GM23338 (cell line): ENCODE measurements at regions not wholly inside any gene's neighbourhood (a gene's known extent, or its start where the extent isn't known, plus 50 kb on each side); places are given as distances from the start of the nearest gene placed in this dataset.

Source experiments
- ATAC-seq: fragments of 200-7000 bp; cut with Tn5 transposase; 3 replicates; pipeline ENCODE4 v1.9.1; 2020
- DNase-seq: peaks from one replicate; pipeline ENCODE4 v3.0.0-alpha.2; 2015; ENCODE audit warnings: low spot score
- H2AFZ ChIP-seq: fragments of 200-600 bp; sonication (generic); 2 replicates; pipeline ENCODE4 v1.8.0; 2016; ENCODE audit warnings: antibody characterized with exemption, mild to moderate bottlenecking, moderate library complexity
- H3F3A ChIP-seq: fragments of 200-600 bp; sonication (generic); replicated peaks from 2 replicates; pipeline ENCODE4 v1.8.0; 2017; ENCODE audit warnings: antibody characterized with exemption, mixed run types, low read depth
- H3K27ac ChIP-seq: fragments of 200-600 bp; sonication (generic); 2 replicates; pipeline ENCODE4 v1.6.1; 2016; ENCODE audit warnings: low read depth
- H3K27me3 ChIP-seq: fragments of 200-600 bp; sonication (generic); 2 replicates; pipeline ENCODE4 v1.8.0; 2016; ENCODE audit warnings: mild to moderate bottlenecking, mixed run types, moderate library complexity; ENCODE audit not compliant: insufficient read depth
- H3K36me3 ChIP-seq: fragments of 200-600 bp; sonication (generic); 2 replicates; pipeline ENCODE4 v1.8.0; 2016; ENCODE audit warnings: mild to moderate bottlenecking; ENCODE audit not compliant: insufficient read depth
- H3K4me1 ChIP-seq: fragments of 200-600 bp; sonication (generic); 2 replicates; pipeline ENCODE4 v1.8.0; 2016; ENCODE audit warnings: mild to moderate bottlenecking, moderate library complexity; ENCODE audit not compliant: insufficient read depth
- H3K4me2 ChIP-seq: fragments of 200-600 bp; sonication (generic); 2 replicates; pipeline ENCODE4 v1.7.1; 2017; ENCODE audit warnings: mixed run types
- H3K4me3 ChIP-seq: fragments of 200-600 bp; sonication (generic); 2 replicates; pipeline ENCODE4 v1.6.1; 2016; ENCODE audit warnings: mixed run types
- H3K79me2 ChIP-seq: fragments of 200-600 bp; sonication (generic); replicated peaks from 2 replicates; pipeline ENCODE4 v1.8.0; 2017; ENCODE audit warnings: mild to moderate bottlenecking; ENCODE audit not compliant: insufficient read depth
- H3K9me2 ChIP-seq: fragments of 200-600 bp; sonication (generic); 2 replicates; pipeline ENCODE4 v1.8.0; 2017; ENCODE audit not compliant: insufficient read depth
- H4K20me1 ChIP-seq: fragments of 200-600 bp; sonication (generic); replicated peaks from 2 replicates; pipeline ENCODE4 v1.8.0; 2017; ENCODE audit warnings: mild to moderate bottlenecking; ENCODE audit not compliant: insufficient read depth
- H3K27ac Mint-ChIP-seq: 2 replicates; pipeline ENCODE4 v1.8.0; 2020; ENCODE audit warnings: inconsistent platforms, mild to moderate bottlenecking, moderate library complexity, mixed read lengths
- H3K27me3 Mint-ChIP-seq: 3 replicates; pipeline ENCODE4 v1.8.0; 2022; ENCODE audit warnings: low read depth, mild to moderate bottlenecking, moderate library complexity, mixed read lengths, inconsistent platforms; ENCODE audit not compliant: insufficient read depth, poor library complexity
- H3K36me3 Mint-ChIP-seq: 3 replicates; pipeline ENCODE4 v1.8.0; 2021; ENCODE audit warnings: low read depth, mild to moderate bottlenecking, inconsistent platforms, moderate library complexity, mixed read lengths
- H3K4me1 Mint-ChIP-seq: 3 replicates; pipeline ENCODE4 v1.8.0; 2020; ENCODE audit warnings: mild to moderate bottlenecking, inconsistent platforms, mixed read lengths
- H3K4me3 Mint-ChIP-seq: 3 replicates; pipeline ENCODE4 v1.8.0; 2021; ENCODE audit warnings: moderate library complexity, mild to moderate bottlenecking, inconsistent platforms, mixed read lengths
- H3K9me3 Mint-ChIP-seq: 3 replicates; pipeline ENCODE4 v1.8.0; 2020; ENCODE audit warnings: moderate library complexity, mild to moderate bottlenecking, inconsistent platforms, mixed read lengths
- CTCF ChIP-seq, 2 experiments: fragments of 200-600 bp in 1 of 2; sonication (generic) in 1 of 2; conservative IDR thresholded peaks; 2 replicates each; pipeline versions ENCODE4 v1.5.1 to v1.6.1; 2016 to 2017; ENCODE audit warnings: antibody characterized with exemption in 2 of 2, low read depth in 2 of 2, mild to moderate bottlenecking in 2 of 2, moderate library complexity in 1 of 2
- ETS1 ChIP-seq: IDR thresholded peaks from 2 replicates; pipeline ENCODE4 v1.6.1; 2016; ENCODE audit warnings: antibody characterized with exemption
- EZH2 ChIP-seq: fragments of 200-600 bp; sonication (generic); IDR thresholded peaks from one replicate; pipeline ENCODE4 v1.8.0; 2017; ENCODE audit warnings: antibody characterized with exemption, mild to moderate bottlenecking, low read depth; ENCODE audit not compliant: unreplicated experiment
- JUNB ChIP-seq: IDR thresholded peaks from one replicate; pipeline ENCODE4 v1.6.1; 2016; ENCODE audit warnings: antibody characterized with exemption; ENCODE audit not compliant: unreplicated experiment
- NANOG ChIP-seq: IDR thresholded peaks from 2 replicates; pipeline ENCODE4 v1.6.1; 2016; ENCODE audit warnings: antibody characterized with exemption, borderline replicate concordance
- POLR2AphosphoS5 ChIP-seq: IDR thresholded peaks from 2 replicates; pipeline ENCODE4 v1.6.1; 2016; ENCODE audit warnings: antibody characterized with exemption, low read depth
- REST ChIP-seq: IDR thresholded peaks from one replicate; pipeline ENCODE4 v1.6.1; 2018; ENCODE audit warnings: antibody characterized with exemption; ENCODE audit not compliant: unreplicated experiment
- STAT1 ChIP-seq: IDR thresholded peaks from one replicate; pipeline ENCODE4 v1.6.1; 2016; ENCODE audit warnings: antibody characterized with exemption; ENCODE audit not compliant: unreplicated experiment
- ZNF114 ChIP-seq: fragments of 250-450 bp; sonication (Bioruptor Pico); IDR thresholded peaks from 2 replicates; pipeline ENCODE4 v1.5.0; 2020; ENCODE audit warnings: mild to moderate bottlenecking, moderate library complexity
- ZNF331 ChIP-seq: fragments of 250-450 bp; sonication (Bioruptor Pico); IDR thresholded peaks from 2 replicates; pipeline ENCODE4 v1.5.0; 2020; ENCODE audit warnings: low read depth, mild to moderate bottlenecking, moderate library complexity
- ZNF462 ChIP-seq: fragments of 250-450 bp; sonication (Bioruptor Pico); IDR thresholded peaks from 2 replicates; pipeline ENCODE4 v1.5.0; 2020; ENCODE audit warnings: mild to moderate bottlenecking, moderate library complexity

- no peaks in the 10 kb centered on the region for H3F3A ChIP-seq
- H3K36me3 Mint-ChIP-seq, result peaks cover 12% of the 10 kb centered on the region; the same call in 2 of the 3 replicates
- TF ChIP-seq ZNF114 (no peak), CTCF (conservative IDR thresholded peaks at IDR 0.05; ENCODE audit: low read depth in 2 of 2) (no peak), ETS1 (no peak), JUNB (no peak), REST (no peak), NANOG (no peak), EZH2 (no peak), POLR2AphosphoS5 (no peak), ZNF462 (no peak), STAT1 (no peak), ZNF331 (CRISPR knock-in tag) (no peak)
- H2AFZ ChIP-seq, result no peak overlapping the region
- no peaks in the 10 kb centered on the region for H3K27me3 Mint-ChIP-seq
- H3K27ac ChIP-seq, result no peak overlapping the region
- H3K36me3 ChIP-seq, result peaks cover 6% of the 10 kb centered on the region; the same call in 1 of the 2 replicates
- H3K4me3 Mint-ChIP-seq, result no peak overlapping the region
- no peak for DNase-seq
- H3K9me2 ChIP-seq, result peaks cover 9% of the 10 kb centered on the region; the same call in 1 of the 2 replicates
- no peak for ATAC-seq
- H3K4me3 ChIP-seq, result no peak overlapping the region
- no peaks in the 10 kb centered on the region for H3K4me1 ChIP-seq
- H3K9me3 Mint-ChIP-seq, result peaks cover 22% of the 10 kb centered on the region
- no peak overlapping the region for H3K4me2 ChIP-seq
- H3K27ac Mint-ChIP-seq, result no peak overlapping the region
- no peaks in the 10 kb centered on the region for H3K79me2 ChIP-seq
- H3K27me3 ChIP-seq, result no peaks in the 10 kb centered on the region
- H4K20me1 ChIP-seq, result no peaks in the 10 kb centered on the region
- H3K4me1 Mint-ChIP-seq, result no peaks in the 10 kb centered on the region
These were observed 331.1 kb downstream of the ATP23 start for GRCh38 chr12:58272461-58272860.
